A549 (cell line): ENCODE measurements at regions not wholly inside any gene's neighbourhood (a gene's known extent, or its start where the extent isn't known, plus 50 kb on each side); places are given as distances from the start of the nearest gene placed in this dataset.

Experiments used
- ATAC-seq, 2 experiments: fragments of 200-7000 bp in 1 of 2; fragments of >200 bp in 1 of 2; cut with Nextera tagmentation in 1 of 2; cut with Tn5 transposase in 1 of 2; 3 replicates each; pipeline versions ENCODE4 v1.8.0 to v1.9.1; 2018 to 2020; ENCODE audit warnings: mild to moderate bottlenecking in 1 of 2, moderate library complexity in 1 of 2
- CTCF ChIA-PET: fragments of 300-600 bp; sonication (Branson Sonifier 250); formaldehyde crosslinking; extraction: SDS; loops from one replicate; lab custom pipeline; 2021; ENCODE audit warnings: antibody characterized with exemption, inconsistent platforms; lab: Yijun Ruan, JAX
- POLR2A ChIA-PET: fragments of 350-600 bp; formaldehyde crosslinking; extraction: SDS; loops from one replicate; lab custom pipeline; 2021; ENCODE audit warnings: antibody characterized with exemption, inconsistent platforms; lab: Yijun Ruan, JAX
- DNase-seq, 2 experiments: peaks; one replicate each; pipeline versions ENCODE4 v3.0.0 to v3.0.0-alpha.2; 2011 to 2016; ENCODE audit warnings: low read depth in 1 of 2, low spot score in 1 of 2
- FAIRE-seq: peaks from 2 replicates; lab custom pipeline; 2011; peaks lifted over from hg19 to GRCh38; lab: Jason Lieb, UNC
- H3K27ac ChIP-seq, 2 experiments: fragments of >200 bp; sonication (Bioruptor Twin); formaldehyde crosslinking; 3 replicates each; pipeline ENCODE4 v1.5.1; 2016 to 2017
- H3K4me1 ChIP-seq: fragments of >200 bp; sonication (Bioruptor Twin); formaldehyde crosslinking; 3 replicates; pipeline ENCODE4 v1.6.1; 2016
- H3K4me2 ChIP-seq: fragments of >200 bp; sonication (Bioruptor Twin); formaldehyde crosslinking; 3 replicates; pipeline ENCODE4 v1.6.1; 2016
- H3K4me3 ChIP-seq: fragments of >200 bp; sonication (Bioruptor Twin); formaldehyde crosslinking; 3 replicates; pipeline ENCODE4 v1.5.1; 2016
- H3K9me3 ChIP-seq: fragments of >200 bp; sonication (Bioruptor Twin); formaldehyde crosslinking; 3 replicates; pipeline ENCODE4 v1.6.1; 2016
- CBX2 ChIP-seq: fragments of 200-600 bp; sonication (generic); IDR thresholded peaks from 2 replicates; pipeline ENCODE4 v1.6.1; 2016; ENCODE audit warnings: low read depth, mild to moderate bottlenecking, borderline replicate concordance
- CTCF ChIP-seq: fragments of >200 bp; sonication (Bioruptor Twin); formaldehyde crosslinking; IDR thresholded peaks from 3 replicates; pipeline ENCODE4 v1.5.1; 2016
- EHF ChIP-seq: fragments of 250-450 bp; sonication (Bioruptor Pico); IDR thresholded peaks from 2 replicates; pipeline ENCODE4 v1.5.0; 2020; ENCODE audit warnings: mild to moderate bottlenecking
- EHMT2 ChIP-seq: fragments of 200-600 bp; sonication (generic); IDR thresholded peaks from 2 replicates; pipeline ENCODE4 v1.6.1; 2016; ENCODE audit warnings: antibody characterized with exemption, low read depth, mild to moderate bottlenecking, moderate library complexity
- FOSL2 ChIP-seq, 2 experiments: fragments of 450-650 bp in 1 of 2; fragments of >200 bp in 1 of 2; sonication (Bioruptor Twin) in 1 of 2; formaldehyde crosslinking; IDR thresholded peaks; 2 replicates each; pipeline versions ENCODE4 v1.5.0 to v1.6.1; 2016 to 2020; ENCODE audit warnings: mild to moderate bottlenecking in 1 of 2, moderate library complexity in 1 of 2
- HDAC2 ChIP-seq: fragments of 200-600 bp; sonication (generic); IDR thresholded peaks from 2 replicates; pipeline ENCODE4 v1.6.1; 2016
- HES2 ChIP-seq: fragments of >200 bp; sonication (Bioruptor Twin); formaldehyde crosslinking; IDR thresholded peaks from 2 replicates; pipeline ENCODE4 v1.6.1; 2016
- JUNB ChIP-seq: fragments of >200 bp; sonication (Bioruptor Twin); formaldehyde crosslinking; IDR thresholded peaks from 2 replicates; pipeline ENCODE4 v1.6.1; 2016
- MAX ChIP-seq: IDR thresholded peaks from 2 replicates; pipeline ENCODE4 v1.6.1; 2012
- MAZ ChIP-seq: fragments of 150-350 bp; IDR thresholded peaks from 2 replicates; pipeline ENCODE4 v1.6.1; 2014; ENCODE audit warnings: antibody characterized with exemption, low read depth, low read length, borderline replicate concordance
- MYC ChIP-seq: IDR thresholded peaks from 2 replicates; pipeline ENCODE4 v1.6.1; 2012; ENCODE audit warnings: mild to moderate bottlenecking, inconsistent platforms, low read length, improper control_type of control experiment, borderline replicate concordance
- PBX3 ChIP-seq: IDR thresholded peaks from 2 replicates; pipeline ENCODE4 v1.6.1; 2012
- PHF8 ChIP-seq: fragments of 200-600 bp; sonication (generic); IDR thresholded peaks from 2 replicates; pipeline ENCODE4 v1.6.1; 2016; ENCODE audit warnings: low read depth, mild to moderate bottlenecking, antibody characterized with exemption, moderate library complexity, borderline replicate concordance
- POLR2AphosphoS2 ChIP-seq: conservative IDR thresholded peaks from 2 replicates; pipeline ENCODE4 v1.6.1; 2012; ENCODE audit warnings: low read length, improper control_type of control experiment, inconsistent platforms
- RARB ChIP-seq: fragments of 250-450 bp; sonication (Bioruptor Pico); IDR thresholded peaks from 2 replicates; pipeline ENCODE4 v1.8.0; 2021; ENCODE audit warnings: mild to moderate bottlenecking, moderate library complexity
- REST ChIP-seq: fragments of 200-600 bp; sonication (generic); IDR thresholded peaks from 2 replicates; pipeline ENCODE4 v1.6.1; 2016; ENCODE audit warnings: antibody characterized with exemption, mild to moderate bottlenecking, moderate library complexity
- SMC3 ChIP-seq: fragments of >200 bp; sonication (Bioruptor Twin); formaldehyde crosslinking; IDR thresholded peaks from 3 replicates; pipeline ENCODE4 v1.6.1; 2018; ENCODE audit warnings: inconsistent platforms
- USF2 ChIP-seq: fragments of 450-650 bp; IDR thresholded peaks from 2 replicates; pipeline ENCODE4 v1.6.1; 2014; ENCODE audit warnings: antibody characterized with exemption
- ZC3H11A ChIP-seq: fragments of 450-650 bp; IDR thresholded peaks from 2 replicates; pipeline ENCODE4 v1.6.1; 2014; ENCODE audit warnings: antibody characterized with exemption, mild to moderate bottlenecking
- WGBS: methylation state at CpG from one replicate; pipeline ENCODE4 v1.1.6; 2017; ENCODE audit errors: missing lambda C conversion rate; 5-methylcytosine and 5-hydroxymethylcytosine counted together

GRCh38 chr12:32048791-32049190 is 57.9 kb upstream of the BICD1 start:
- no peak overlapping the region for H3K4me2 ChIP-seq
- peaks cover 11% of the 10 kb centered on the region for H3K9me3 ChIP-seq
- no peak for ATAC-seq
- no peak for DNase-seq
- H3K27ac ChIP-seq, result no peak overlapping the region
- POLR2A ChIA-PET, result no interaction called here
- no peak overlapping the region for H3K4me3 ChIP-seq
- TF ChIP-seq CBX2 (no peak), HES2 (no peak), MAX (no peak), SMC3 (no peak), JUNB (no peak), POLR2AphosphoS2 (no peak), MAZ (no peak), FOSL2 (IDR thresholded peaks at IDR 0.05) (no peak), FOSL2 (CRISPR knock-in tag; IDR thresholded peaks at IDR 0.05) (no peak), PBX3 (no peak), REST (no peak), ZC3H11A (no peak), EHF (CRISPR knock-in tag) (no peak), PHF8 (no peak), HDAC2 (no peak), USF2 (no peak), RARB (CRISPR knock-in tag) (no peak), MYC (no peak)
- TF ChIP-seq, all 56 proteins: peak for 0
- H3K4me1 ChIP-seq, result peaks cover 24% of the 10 kb centered on the region
- FAIRE-seq, result no peak
- 60% methylated on average over 5 of the region's 5 CpGs for WGBS
- CTCF ChIA-PET, result interaction anchor here (1.2 to 3.1 kb wide), 2 partner anchors 9 to 12 kb away, joined by 3 to 22 read pairs; no protein-coding TSS in a partner anchor

GRCh38 chr12:32049956-32050355 is 56.7 kb upstream of the BICD1 start:
- H3K4me1 ChIP-seq, result peaks cover 28% of the 10 kb centered on the region
- DNase-seq (peak in 1 of 2 experiments; percentile 25), FAIRE-seq (no peak), ATAC-seq (no peak)
- TF ChIP-seq EHMT2 (no peak), CTCF (no peak)
- no peak overlapping the region for H3K4me3 ChIP-seq
- H3K4me2 ChIP-seq, result no peak overlapping the region
- H3K9me3 ChIP-seq, result no peaks in the 10 kb centered on the region
- POLR2A ChIA-PET, result no interaction called here
- CTCF ChIA-PET, result interaction anchor here (0.6 to 3.1 kb wide), 5 partner anchors 10 to 338 kb away, joined by 3 to 22 read pairs (median 4); no protein-coding TSS in a partner anchor
- 25% methylated on average over 2 of the region's 2 CpGs for WGBS
- H3K27ac ChIP-seq, result no peak overlapping the region
